K562 (cell line): ENCODE measurements at regions not wholly inside any gene's neighbourhood (a gene's known extent, or its start where the extent isn't known, plus 50 kb on each side); places are given as distances from the start of the nearest gene placed in this dataset.

ENCODE experiments used
- ATAC-seq: fragments of 200-7000 bp; cut with Tn5 transposase; 3 replicates; pipeline ENCODE4 v1.9.1; 2020; ENCODE audit warnings: moderate library complexity
- BruUV-seq: library from RNA; stranded (reverse); fragments of 400-500 nt; replicated peaks from 2 replicates; lab custom pipeline; 2021; lab: Mats Ljungman, UMichigan
- CTCF ChIA-PET: fragments of 300-600 bp; formaldehyde crosslinking; extraction: SDS; loops from one replicate; lab custom pipeline; 2021; ENCODE audit warnings: low intra/inter-chr PET ratio; lab: Yijun Ruan, JAX
- POLR2A ChIA-PET: fragments of 300-600, 350-650 bp; sonication (Branson Sonifier 250); formaldehyde crosslinking; extraction: SDS; loops from one replicate; lab custom pipeline; 2021; ENCODE audit warnings: antibody characterized with exemption, inconsistent platforms; lab: Yijun Ruan, JAX
- DNase-seq, 4 experiments: peaks; one replicate each; pipeline versions ENCODE4 v3.0.0 to v3.0.0-alpha.2; 2011 to 2018; ENCODE audit warnings: low spot score in 3 of 4, mixed read lengths in 3 of 4; ENCODE audit errors: extremely low read depth in 1 of 4
- FAIRE-seq: peaks from 2 replicates; lab custom pipeline; 2011; peaks lifted over from hg19 to GRCh38; lab: Jason Lieb, UNC
- H2AFZ ChIP-seq: 2 replicates; pipeline ENCODE4 v1.6.0; 2011; ENCODE audit warnings: low read depth, low read length, control low read depth, inconsistent platforms
- H3K27ac ChIP-seq: fragments of 200-600 bp; 3 replicates; pipeline ENCODE4 v1.8.0; 2011; ENCODE audit warnings: low read depth, mild to moderate bottlenecking, control low read depth, inconsistent platforms, low read length, moderate library complexity, mixed read lengths; ENCODE audit errors: extremely low read depth
- H3K27me3 ChIP-seq, 2 experiments: fragments of 300-600 bp in 1 of 2; 2 replicates in 1 of 2; 3 replicates in 1 of 2; pipeline versions ENCODE4 v1.6.0 to v1.8.0; 2011; ENCODE audit warnings: inconsistent platforms in 2 of 2, low read length in 2 of 2, mild to moderate bottlenecking in 1 of 2, mixed read lengths in 1 of 2, moderate library complexity in 1 of 2; ENCODE audit not compliant: control insufficient read depth in 2 of 2, insufficient read depth in 2 of 2
- H3K36me3 ChIP-seq: fragments of 300-600 bp; 3 replicates; pipeline ENCODE4 v1.8.0; 2011; ENCODE audit warnings: mild to moderate bottlenecking, low read length, inconsistent platforms; ENCODE audit not compliant: control insufficient read depth, insufficient read depth
- H3K4me1 ChIP-seq, 2 experiments: fragments of 200-600 bp in 1 of 2; replicated peaks in 1 of 2; 2 replicates in 1 of 2; 3 replicates in 1 of 2; pipeline versions ENCODE4 v1.5.1 to v1.8.0; 2011; ENCODE audit warnings: inconsistent platforms in 2 of 2, low read length in 2 of 2, mild to moderate bottlenecking in 1 of 2, mixed read lengths in 1 of 2, moderate library complexity in 1 of 2; ENCODE audit not compliant: control insufficient read depth in 2 of 2, insufficient read depth in 2 of 2
- H3K4me2 ChIP-seq: 2 replicates; pipeline ENCODE4 v1.6.1; 2011; ENCODE audit warnings: low read length, control low read depth, inconsistent platforms, mixed read lengths; ENCODE audit not compliant: insufficient read depth
- H3K4me3 ChIP-seq: fragments of 200-600 bp; sonication (generic), shearing (Covaris generic); 2 replicates; pipeline ENCODE4 v1.5.1; 2016; ENCODE audit warnings: control low read depth, inconsistent platforms
- H3K79me2 ChIP-seq: fragments of 200-600 bp; 3 replicates; pipeline ENCODE4 v1.8.0; 2011; ENCODE audit warnings: low read length, inconsistent platforms; ENCODE audit not compliant: control insufficient read depth, insufficient read depth
- H3K9ac ChIP-seq, 2 experiments: 2 replicates each; pipeline versions ENCODE4 v1.6.0 to v1.6.1; 2011; ENCODE audit warnings: low read depth in 2 of 2, low read length in 2 of 2, control low read depth in 1 of 2, inconsistent platforms in 1 of 2, mild to moderate bottlenecking in 1 of 2, mixed read lengths in 1 of 2; ENCODE audit not compliant: insufficient read depth in 1 of 2
- H3K9me1 ChIP-seq: one replicate; pipeline ENCODE4 v1.6.0; 2011; ENCODE audit warnings: inconsistent platforms, mild to moderate bottlenecking, low read length, moderate library complexity; ENCODE audit not compliant: control insufficient read depth, insufficient read depth
- H3K9me3 ChIP-seq: replicated peaks from 2 replicates; pipeline ENCODE4 v1.5.1; 2011; ENCODE audit warnings: low read depth, low read length, inconsistent platforms; ENCODE audit not compliant: control insufficient read depth, insufficient read depth
- H4K20me1 ChIP-seq: replicated peaks from 2 replicates; pipeline ENCODE4 v1.6.1; 2011; ENCODE audit warnings: low read length, inconsistent platforms, mixed read lengths; ENCODE audit not compliant: control insufficient read depth, insufficient read depth
- ARID2 ChIP-seq: fragments of 450-650 bp; IDR thresholded peaks from 2 replicates; pipeline ENCODE4 v1.6.1; 2017; ENCODE audit warnings: antibody characterized with exemption, mild to moderate bottlenecking
- ASH1L ChIP-seq: fragments of 450-650 bp; IDR thresholded peaks from 2 replicates; pipeline ENCODE4 v1.6.1; 2018; ENCODE audit warnings: borderline replicate concordance, mild to moderate bottlenecking, low read depth; ENCODE audit not compliant: partially characterized antibody
- ATF7 ChIP-seq: fragments of 450-650 bp; IDR thresholded peaks from 2 replicates; pipeline ENCODE4 v1.7.1; 2014; ENCODE audit warnings: mild to moderate bottlenecking, moderate library complexity
- MGA ChIP-seq: fragments of 450-650 bp; IDR thresholded peaks from 2 replicates; pipeline ENCODE4 v1.6.1; 2016; ENCODE audit warnings: mild to moderate bottlenecking, moderate library complexity
- PKNOX1 ChIP-seq: fragments of 450-650 bp; IDR thresholded peaks from 2 replicates; pipeline ENCODE4 v1.6.1; 2016
- SRSF1 ChIP-seq: fragments of 200-400 bp; formaldehyde crosslinking; IDR thresholded peaks from 2 replicates; pipeline ENCODE4 v1.6.1; 2017; ENCODE audit warnings: mild to moderate bottlenecking, low read depth, low read length, moderate library complexity
- TCF7 ChIP-seq: sonication (generic); IDR thresholded peaks from 2 replicates; pipeline ENCODE4 v1.6.1; 2016; ENCODE audit warnings: antibody characterized with exemption, borderline replicate concordance
- ZNF395 ChIP-seq: fragments of 200-800 bp; sonication (Bioruptor generic); IDR thresholded peaks from 2 replicates; pipeline ENCODE4 v1.6.1; 2017; ENCODE audit warnings: missing genetic modification characterization, missing compliant biosample characterization
- ZNF75A ChIP-seq: fragments of 450-650 bp; formaldehyde crosslinking; IDR thresholded peaks from 2 replicates; pipeline ENCODE4 v1.4.0; 2020; ENCODE audit warnings: mild to moderate bottlenecking
- ZNF766 ChIP-seq: fragments of 200-800 bp; sonication (Bioruptor generic); conservative IDR thresholded peaks from 2 replicates; pipeline ENCODE4 v1.6.1; 2016; ENCODE audit warnings: missing genetic modification characterization, missing compliant biosample characterization
- WGBS: fragments of 100-300 bp; shearing (Covaris generic); methylation state at CpG from one replicate; pipeline ENCODE4 v1.1.6; 2016; ENCODE audit warnings: low coverage, mixed read lengths; ENCODE audit not compliant: insufficient coverage; ENCODE audit errors: missing lambda C conversion rate; 5-methylcytosine and 5-hydroxymethylcytosine counted together
- in situ Hi-C: fragments of 300-500 bp; cut with MboI; formaldehyde crosslinking; loops from 4 replicates; pipeline ENCODE4 v1.15.0; 2018; ENCODE audit warnings: inconsistent platforms, mixed read lengths
- intact Hi-C: fragments of 100-400 bp; cut with micrococcal nuclease; formaldehyde crosslinking; loops from 2 replicates; pipeline ENCODE4 v1.14.2; 2022

GRCh38 chr22:49479566-49479965 is 348.1 kb downstream of the BRD1 start:
- no peak overlapping the region for H3K4me2 ChIP-seq
- H3K36me3 ChIP-seq: 0 out of 3 replicates have a peak, but pooled peaks cover 3% of the 10 kb centered on the region
- no peak overlapping the region for H2AFZ ChIP-seq
- H3K9ac ChIP-seq: no peak overlapping the region
- ATAC-seq: no peak
- H3K79me2 ChIP-seq: peaks cover 13% of the 10 kb centered on the region; the same call in 2 of the 3 replicates
- no peak overlapping the region for H3K4me3 ChIP-seq
- H3K27me3 ChIP-seq: no peaks in the 10 kb centered on the region
- H3K9me1 ChIP-seq: peaks cover 3% of the 10 kb centered on the region
- no peak overlapping the region for H3K27ac ChIP-seq
- no peak for DNase-seq
- peaks cover 10 to 25% of the 10 kb centered on the region in 2 experiments; a peak in 4 of 5 replicates for H3K4me1 ChIP-seq
- H4K20me1 ChIP-seq: peaks cover 38% of the 10 kb centered on the region
- intact Hi-C loops: no loop called here
- BruUV-seq: no TSS peak
- POLR2A ChIA-PET: no interaction called here
- CTCF ChIA-PET: no interaction called here
- in situ Hi-C loops: no loop called here
- no peaks in the 10 kb centered on the region for H3K9me3 ChIP-seq
- 91% methylated on average over 9 of the region's 9 CpGs for WGBS
- no peak for FAIRE-seq
- TF ChIP-seq MGA (no peak), PKNOX1 (no peak), ATF7 (no peak), ZNF395 (CRISPR knock-in tag) (no peak), TCF7 (no peak), SRSF1 (no peak), ASH1L (no peak), ZNF75A (CRISPR knock-in tag) (no peak), ARID2 (no peak), ZNF766 (no peak)
